Endothelial cell of umbilical vein (primary cell): ENCODE measurements at regions not wholly inside any gene's neighbourhood (a gene's known extent, or its start where the extent isn't known, plus 50 kb on each side); places are given as distances from the start of the nearest gene placed in this dataset.

ENCODE experiments used
- CTCF ChIP-seq, 2 donors: IDR thresholded peaks; 1 replicate in 1 of 2; 2 replicates in 1 of 2; pipeline ENCODE4 v1.5.1; 2011; ENCODE audit warnings: low read length in 2 of 2, mild to moderate bottlenecking in 2 of 2, moderate library complexity in 2 of 2, control low read depth in 1 of 2, inconsistent platforms in 1 of 2, low read depth in 1 of 2; ENCODE audit not compliant: insufficient read depth in 1 of 2; ENCODE audit errors: extremely low read depth in 1 of 2
- EZH2 ChIP-seq: IDR thresholded peaks from 2 replicates; pipeline ENCODE4 v1.6.1; 2012; ENCODE audit warnings: borderline replicate concordance, low read depth, mild to moderate bottlenecking, moderate library complexity, low read length, inconsistent platforms; ENCODE audit not compliant: severe bottlenecking
- FOS ChIP-seq: IDR thresholded peaks from 2 replicates; pipeline ENCODE4 v1.6.1; 2011; ENCODE audit warnings: mild to moderate bottlenecking, low read length, moderate library complexity, borderline replicate concordance; ENCODE audit not compliant: insufficient read depth
- GATA2 ChIP-seq: IDR thresholded peaks from 2 replicates; pipeline ENCODE4 v1.7.0; 2011; ENCODE audit warnings: low read depth, mild to moderate bottlenecking, moderate library complexity, mixed read lengths, low read length; ENCODE audit not compliant: insufficient read length, insufficient read depth
- JUN ChIP-seq: IDR thresholded peaks from 2 replicates; pipeline ENCODE4 v1.6.1; 2011; ENCODE audit warnings: borderline replicate concordance, low read depth; ENCODE audit not compliant: insufficient read length, insufficient read depth
- MYC ChIP-seq: IDR thresholded peaks from one replicate; pipeline ENCODE4 v1.6.1; 2011; ENCODE audit warnings: mild to moderate bottlenecking, low read depth, low read length
- POLR2A ChIP-seq: IDR thresholded peaks from 2 replicates; pipeline ENCODE4 v1.6.1; 2012; ENCODE audit warnings: low read depth, mild to moderate bottlenecking, control low read depth, low read length
- POLR2AphosphoS5 ChIP-seq: IDR thresholded peaks from 2 replicates; pipeline ENCODE4 v1.6.1; 2012; ENCODE audit warnings: low read depth, mild to moderate bottlenecking, control low read depth, low read length, moderate library complexity; ENCODE audit not compliant: insufficient read depth
- TF ChIP-seq, protein P1 (sequence below): IDR thresholded peaks from 2 replicates; pipeline ENCODE4 v1.6.1; 2011; ENCODE audit not compliant: insufficient read depth, insufficient read length

GRCh38 chr6:86859513-86859912, 77.8 kb upstream of the HTR1E start:
- TF ChIP-seq CTCF (IDR thresholded peaks at IDR 0.05; ENCODE audit: extremely low read depth in 1 of 2, insufficient read depth in 1 of 2, low read depth in 1 of 2, low read length in 2 of 2) (no peak), POLR2A (no peak), EZH2 (no peak), JUN (no peak), GATA2 (no peak), FOS (no peak), POLR2AphosphoS5 (no peak), MYC (no peak)
- TF ChIP-seq, protein P1, sequence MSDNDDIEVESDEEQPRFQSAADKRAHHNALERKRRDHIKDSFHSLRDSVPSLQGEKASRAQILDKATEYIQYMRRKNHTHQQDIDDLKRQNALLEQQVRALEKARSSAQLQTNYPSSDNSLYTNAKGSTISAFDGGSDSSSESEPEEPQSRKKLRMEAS: no peak
